Type B pancreatic cell (in vitro differentiated cells): ENCODE measurements at regions not wholly inside any gene's neighbourhood (a gene's known extent, or its start where the extent isn't known, plus 50 kb on each side); places are given as distances from the start of the nearest gene placed in this dataset.

Source experiments
- DNase-seq: peaks from one replicate; pipeline ENCODE4 v3.0.0; 2021; ENCODE audit warnings: mixed read lengths; ENCODE audit not compliant: unreplicated experiment; ENCODE audit errors: extremely low spot score
- H3K27ac Mint-ChIP-seq: 2 replicates; pipeline ENCODE4 v1.8.0; 2021; ENCODE audit warnings: mild to moderate bottlenecking, mixed read lengths
- H3K27me3 Mint-ChIP-seq: 2 replicates; pipeline ENCODE4 v1.8.0; 2021; ENCODE audit warnings: mixed read lengths
- H3K36me3 Mint-ChIP-seq: 2 replicates; pipeline ENCODE4 v1.8.0; 2021; ENCODE audit warnings: mixed read lengths
- H3K4me1 Mint-ChIP-seq: one replicate; pipeline ENCODE4 v1.8.0; 2021; ENCODE audit warnings: mixed read lengths; ENCODE audit not compliant: unreplicated experiment
- H3K4me3 Mint-ChIP-seq: 2 replicates; pipeline ENCODE4 v1.8.0; 2021; ENCODE audit warnings: mild to moderate bottlenecking, mixed read lengths
- H3K9me3 Mint-ChIP-seq: 2 replicates; pipeline ENCODE4 v1.8.0; 2021; ENCODE audit warnings: mixed read lengths
- CTCF ChIP-seq: fragments of 200-600 bp; sonication (generic); conservative IDR thresholded peaks from 2 replicates; pipeline ENCODE4 v1.5.0; 2021; ENCODE audit warnings: antibody characterized with exemption, mild to moderate bottlenecking

- no peak for DNase-seq
- no peak for TF ChIP-seq CTCF
- H3K27ac Mint-ChIP-seq: no peak overlapping the region
These were observed 272.0 kb upstream of the SLC35B3 start for GRCh38 chr6:8707369-8707768.

GRCh38 chr6:8705435-8706020 is 270.2 kb upstream of the SLC35B3 start:
- H3K27ac Mint-ChIP-seq: no peak overlapping the region
- H3K4me3 Mint-ChIP-seq: no peak overlapping the region
- H3K4me1 Mint-ChIP-seq: peaks cover 10% of the 10 kb centered on the region
- DNase-seq: no peak
- no peaks in the 10 kb centered on the region for H3K27me3 Mint-ChIP-seq
- no peak for TF ChIP-seq CTCF
- no peaks in the 10 kb centered on the region for H3K36me3 Mint-ChIP-seq
- H3K9me3 Mint-ChIP-seq: no peaks in the 10 kb centered on the region

More at GRCh38 chr6:8707369-8707768, 272.0 kb upstream of the SLC35B3 start:
- Mint-ChIP-seq H3K4me3 (no peak overlapping the region), H3K9me3 (no peaks in the 10 kb centered on the region), H3K36me3 (no peaks in the 10 kb centered on the region), H3K27me3 (no peaks in the 10 kb centered on the region), H3K4me1 (peaks cover 10% of the 10 kb centered on the region)

GRCh38 chr6:8703059-8703458 is 267.7 kb upstream of the SLC35B3 start:
- Mint-ChIP-seq H3K4me3 (no peak overlapping the region), H3K27me3 (no peaks in the 10 kb centered on the region), H3K9me3 (no peaks in the 10 kb centered on the region), H3K36me3 (no peaks in the 10 kb centered on the region), H3K4me1 (peaks cover 4% of the 10 kb centered on the region), H3K27ac (no peak overlapping the region)
- no peak for DNase-seq
- TF ChIP-seq CTCF: no peak

- no peak for DNase-seq
- H3K9me3 Mint-ChIP-seq: no peaks in the 10 kb centered on the region
- H3K4me3 Mint-ChIP-seq: no peak overlapping the region
- TF ChIP-seq CTCF: no peak
- H3K4me1 Mint-ChIP-seq: no peaks in the 10 kb centered on the region
- no peaks in the 10 kb centered on the region for H3K27me3 Mint-ChIP-seq
- no peaks in the 10 kb centered on the region for H3K36me3 Mint-ChIP-seq
- no peak overlapping the region for H3K27ac Mint-ChIP-seq
These were observed 253.5 kb upstream of the SLC35B3 start for GRCh38 chr6:8688821-8689220.

GRCh38 chr6:8686077-8686476 is 250.7 kb upstream of the SLC35B3 start:
- no peaks in the 10 kb centered on the region for H3K4me1 Mint-ChIP-seq
- no peaks in the 10 kb centered on the region for H3K9me3 Mint-ChIP-seq
- H3K27me3 Mint-ChIP-seq: no peaks in the 10 kb centered on the region
- no peak overlapping the region for H3K4me3 Mint-ChIP-seq
- no peak for DNase-seq
- H3K36me3 Mint-ChIP-seq: no peaks in the 10 kb centered on the region
- H3K27ac Mint-ChIP-seq: no peak overlapping the region
- TF ChIP-seq CTCF: no peak

- H3K27ac Mint-ChIP-seq: no peak overlapping the region
- H3K4me3 Mint-ChIP-seq: no peak overlapping the region
- no peaks in the 10 kb centered on the region for H3K27me3 Mint-ChIP-seq
- no peak for DNase-seq
- no peaks in the 10 kb centered on the region for H3K4me1 Mint-ChIP-seq
- TF ChIP-seq CTCF: no peak
- no peaks in the 10 kb centered on the region for H3K9me3 Mint-ChIP-seq
- H3K36me3 Mint-ChIP-seq: no peaks in the 10 kb centered on the region
These were observed 247.9 kb upstream of the SLC35B3 start for GRCh38 chr6:8683204-8683603.
